SH-SY5Y (cell line): ENCODE measurements at regions not wholly inside any gene's neighbourhood (a gene's known extent, or its start where the extent isn't known, plus 50 kb on each side); places are given as distances from the start of the nearest gene placed in this dataset.

Experiments
- GATA2 ChIP-seq: IDR thresholded peaks from 2 replicates; pipeline ENCODE4 v1.6.1; 2011; ENCODE audit warnings: mild to moderate bottlenecking, low read depth, low read length
- GATA3 ChIP-seq: IDR thresholded peaks from 2 replicates; pipeline ENCODE4 v1.6.1; 2011; ENCODE audit warnings: low read depth, mild to moderate bottlenecking, low read length, moderate library complexity

GRCh38 chr7:126052229-126052628, 1122.6 kb upstream of the POT1 start:
- TF ChIP-seq GATA3: peak; percentile 95
- peak; percentile 95 for TF ChIP-seq GATA2
